SHP77 treated with DMSO at 0.1 percent for 48 hours (cell line): ENCODE measurements at regions not wholly inside any gene's neighbourhood (a gene's known extent, or its start where the extent isn't known, plus 50 kb on each side); places are given as distances from the start of the nearest gene placed in this dataset.

ENCODE experiments used
- DNase-seq: peaks from one replicate; lab custom pipeline; 2025; lab: John Stamatoyannopoulos, UW

GRCh38 chr6:14731611-14732010, 514.3 kb upstream of the JARID2 start:
- DNase-seq = no peak

- no peak for DNase-seq
These were observed 513.5 kb upstream of the JARID2 start for GRCh38 chr6:14732226-14732843.

GRCh38 chr6:14732844-14733757, 512.8 kb upstream of the JARID2 start:
- DNase-seq = no peak

DNA sequence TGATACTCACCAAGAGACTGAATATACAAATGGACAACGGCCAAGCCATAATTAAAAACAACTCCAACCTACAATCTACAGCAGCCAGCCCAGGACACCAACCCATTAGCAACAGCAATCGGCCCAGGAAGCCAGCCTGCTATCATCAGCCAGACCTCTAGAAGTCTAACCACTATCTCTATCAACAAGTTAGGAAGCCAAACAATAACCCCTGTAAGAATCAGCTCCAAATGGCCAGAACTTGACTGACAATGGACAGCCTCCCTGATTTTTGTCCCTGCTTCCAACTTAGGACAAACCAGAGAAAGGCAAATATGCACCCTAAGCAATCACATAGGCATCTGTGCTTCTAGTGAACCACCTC, 511.8 kb upstream of the JARID2 start:
- no peak for DNase-seq

DNA sequence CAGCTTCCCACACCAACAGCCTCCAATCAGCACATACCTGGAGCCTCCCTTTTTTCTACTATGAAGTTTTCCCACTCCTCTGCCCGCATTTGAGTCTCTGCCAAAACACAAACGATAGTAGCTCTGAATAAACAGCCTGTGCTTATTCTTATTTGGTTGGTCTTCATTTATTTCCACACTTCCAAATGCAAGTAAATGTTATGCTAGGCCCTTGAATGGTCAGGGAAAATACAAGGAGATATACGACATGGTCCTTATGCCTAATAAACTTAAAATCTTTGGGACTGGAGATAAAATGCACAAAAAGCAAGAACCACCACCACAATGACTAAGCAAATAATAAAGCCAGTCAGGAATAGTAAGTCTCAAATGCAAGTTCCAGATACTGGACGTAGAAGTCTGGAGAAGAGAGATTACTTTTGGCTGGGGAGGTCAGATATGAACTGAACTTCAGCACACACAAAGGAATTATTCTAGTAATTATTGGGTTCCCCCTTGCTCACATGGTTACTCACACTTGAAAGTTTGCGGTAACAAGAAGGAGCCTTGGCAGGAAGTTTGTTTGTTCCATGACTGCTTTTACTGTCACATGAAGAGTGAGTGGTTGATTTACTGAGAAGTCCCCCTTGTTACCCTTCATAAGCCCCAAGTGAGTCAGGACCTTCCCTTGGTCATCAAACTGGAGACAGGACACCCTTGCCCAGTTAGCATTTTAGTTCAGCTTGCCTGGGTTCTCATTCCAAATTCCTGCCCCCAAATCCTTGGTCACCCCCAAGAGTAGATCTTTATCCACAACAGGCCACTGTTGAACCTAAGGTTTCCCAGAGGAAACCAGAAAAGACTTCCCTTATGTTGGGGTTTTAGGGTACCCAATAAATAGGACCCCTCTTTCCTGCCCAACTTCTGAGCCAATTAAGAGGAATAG, 511.2 kb upstream of the JARID2 start:
- no peak for DNase-seq

- DNase-seq = no peak
These were observed 509.8 kb upstream of the JARID2 start for GRCh38 chr6:14735956-14736486.

DNA sequence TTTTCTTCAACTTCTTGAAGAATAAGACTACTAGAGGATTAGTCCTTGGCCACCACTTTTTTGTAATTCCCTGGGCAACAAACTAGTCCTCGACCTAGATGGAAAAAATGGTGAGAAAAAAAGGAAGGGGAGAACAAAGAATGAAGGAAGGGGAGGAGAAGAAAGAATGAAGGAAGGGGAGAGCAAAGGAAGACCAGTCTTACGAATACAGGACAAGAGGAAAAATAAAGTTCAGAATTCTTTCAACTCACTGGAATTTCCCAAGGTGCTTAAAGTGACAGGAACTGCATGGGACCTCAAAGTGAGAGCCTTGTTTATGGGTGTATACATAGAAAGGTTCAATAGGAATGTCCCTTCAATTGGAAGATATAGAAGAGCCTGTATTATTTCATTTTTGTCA, 509.3 kb upstream of the JARID2 start:
- DNase-seq = no peak

DNA sequence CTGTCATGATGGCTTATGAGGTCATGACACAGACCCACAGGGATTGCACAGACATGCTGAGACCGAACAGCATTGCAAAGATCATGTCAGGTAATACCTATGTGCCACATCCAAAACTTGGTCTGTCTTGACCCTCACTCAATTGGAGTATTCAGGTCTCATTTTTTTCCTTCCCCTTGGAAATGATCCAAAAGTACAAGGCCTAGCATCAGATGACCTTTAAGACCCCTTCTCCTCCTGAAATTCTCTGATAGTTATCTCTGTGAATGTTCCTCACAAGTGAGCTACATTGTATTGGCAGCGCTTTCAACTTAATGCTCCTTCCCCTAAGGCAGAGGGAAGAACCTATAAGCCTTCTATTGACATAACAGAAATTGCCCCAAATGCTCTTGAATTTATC, 507.4 kb upstream of the JARID2 start:
- no peak for DNase-seq

DNA sequence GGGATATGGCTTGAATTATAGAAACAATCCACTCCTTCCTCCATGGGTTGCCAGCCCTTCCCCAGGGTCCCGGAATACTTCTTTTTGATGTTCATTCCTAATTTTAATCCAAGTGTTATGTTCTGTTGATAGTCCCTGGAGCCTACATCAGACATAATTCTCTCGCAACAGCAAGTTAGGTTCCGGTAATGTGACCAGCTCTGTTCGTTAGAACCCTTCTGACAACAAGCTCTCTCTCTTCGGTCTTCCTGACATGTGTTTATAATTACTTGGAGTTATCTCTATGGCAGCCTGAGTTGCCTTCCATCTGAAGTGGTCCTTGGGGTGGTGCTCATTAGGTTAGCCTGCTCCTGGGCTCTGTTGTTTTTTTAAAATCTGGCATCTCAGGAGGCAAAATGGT, 506.9 kb upstream of the JARID2 start:
- no peak for DNase-seq

DNA sequence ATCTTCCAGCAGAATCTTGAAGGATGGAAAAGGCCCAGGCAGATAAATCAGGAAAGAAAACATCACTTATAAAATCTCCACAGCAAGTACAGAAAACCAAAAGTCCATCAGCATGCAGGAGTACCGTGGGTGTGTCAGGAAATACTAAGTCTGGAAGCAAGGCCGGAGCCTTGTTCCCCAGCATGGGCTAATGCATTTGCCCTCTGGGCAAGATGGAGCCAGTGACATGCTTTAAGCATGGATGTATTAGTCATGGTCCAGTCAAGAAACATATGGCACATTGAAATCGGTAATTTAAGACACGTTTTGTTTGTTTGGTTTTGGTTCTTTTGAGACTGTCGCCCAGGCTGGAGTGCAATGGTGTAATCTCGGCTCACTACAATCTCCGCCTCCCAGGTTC, 506.0 kb upstream of the JARID2 start:
- no peak for DNase-seq

DNA sequence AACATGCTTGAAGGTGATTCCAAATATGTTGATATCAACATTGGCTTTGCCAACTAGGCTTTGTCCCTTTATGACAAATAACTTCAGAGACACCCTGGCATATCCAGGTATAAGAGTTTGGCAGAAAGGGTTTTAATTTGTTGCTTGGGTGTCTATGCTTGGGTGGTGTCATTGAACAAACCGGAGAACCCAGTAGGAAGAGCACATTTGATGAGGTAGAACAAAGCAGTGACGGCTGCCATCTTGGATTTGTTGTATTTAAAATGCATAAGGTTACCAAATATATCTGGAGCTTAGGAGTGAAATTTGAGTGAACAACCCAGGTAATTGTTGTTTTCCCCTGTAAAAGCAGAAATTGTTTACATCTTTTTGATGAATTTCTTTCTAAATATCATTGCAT, 503.7 kb upstream of the JARID2 start:
- no peak for DNase-seq

DNA sequence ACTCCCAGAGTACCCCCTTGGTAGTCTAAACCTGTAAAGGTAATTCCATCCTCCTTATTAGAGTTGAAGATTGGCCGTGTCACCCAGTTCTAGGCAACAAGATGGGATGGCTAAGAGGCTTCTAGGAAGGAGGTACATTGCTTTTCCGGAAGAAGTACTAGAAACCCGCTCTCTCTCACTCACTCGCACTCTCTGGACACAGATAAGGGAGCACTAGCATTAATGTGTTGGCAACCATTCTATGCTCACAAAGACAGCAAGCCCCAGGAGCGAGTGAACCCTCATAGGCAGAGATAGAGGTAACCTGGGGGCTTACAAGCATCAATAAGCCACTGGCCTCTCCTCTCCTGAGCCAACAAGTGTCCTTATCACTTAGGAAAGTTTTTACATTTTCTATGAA, 503.2 kb upstream of the JARID2 start:
- no peak for DNase-seq

DNA sequence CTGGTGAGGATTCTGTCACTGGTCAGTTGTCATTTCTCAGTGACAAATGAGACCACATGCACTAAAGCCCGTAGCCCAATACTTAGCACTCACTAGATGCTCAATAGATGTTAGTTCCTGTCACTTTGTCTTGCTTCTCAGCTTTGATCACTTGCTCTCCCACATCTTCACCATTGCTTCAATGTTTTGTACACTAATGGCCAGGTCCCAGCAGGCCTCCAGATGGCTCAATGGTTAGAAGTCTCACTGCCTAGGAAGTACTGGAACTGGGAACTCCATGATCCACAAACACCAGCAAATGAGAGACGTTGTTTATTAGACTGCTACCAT, 502.8 kb upstream of the JARID2 start:
- no peak for DNase-seq

DNA sequence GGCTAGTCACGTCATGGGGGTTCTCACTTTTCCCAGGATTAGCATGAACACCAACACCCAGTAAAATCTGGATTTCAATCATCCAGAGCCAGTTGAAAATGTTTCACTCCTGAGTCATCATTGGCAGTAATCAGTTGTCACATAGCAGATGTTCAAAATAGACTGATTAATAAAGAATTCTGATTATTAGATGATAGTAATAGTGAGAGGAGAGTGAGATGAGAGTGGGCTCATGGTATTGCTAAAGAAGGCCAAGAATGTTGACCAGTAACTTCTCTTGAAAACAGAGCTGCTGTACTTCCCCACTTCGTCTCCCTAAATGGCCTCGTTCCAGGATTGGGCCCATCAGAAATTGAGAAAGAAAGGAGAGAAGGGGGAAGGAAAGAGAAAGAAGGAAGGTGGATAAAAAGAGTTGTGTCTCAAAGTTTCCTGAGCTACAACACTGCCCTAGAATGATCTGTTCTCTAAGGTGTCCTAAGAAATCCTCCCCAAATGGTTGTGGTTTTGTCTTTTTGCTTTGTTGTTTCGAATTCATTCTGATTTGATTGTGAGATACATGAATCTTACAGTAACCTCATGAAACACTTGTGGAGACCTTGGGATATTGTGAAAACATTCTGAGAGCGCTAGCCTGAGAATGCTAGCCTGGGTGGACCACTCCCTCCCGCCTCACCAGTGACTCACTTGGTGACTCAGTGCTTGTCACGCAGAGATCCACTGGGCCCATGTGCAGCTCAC, 502.2 kb upstream of the JARID2 start:
- DNase-seq = no peak

DNA sequence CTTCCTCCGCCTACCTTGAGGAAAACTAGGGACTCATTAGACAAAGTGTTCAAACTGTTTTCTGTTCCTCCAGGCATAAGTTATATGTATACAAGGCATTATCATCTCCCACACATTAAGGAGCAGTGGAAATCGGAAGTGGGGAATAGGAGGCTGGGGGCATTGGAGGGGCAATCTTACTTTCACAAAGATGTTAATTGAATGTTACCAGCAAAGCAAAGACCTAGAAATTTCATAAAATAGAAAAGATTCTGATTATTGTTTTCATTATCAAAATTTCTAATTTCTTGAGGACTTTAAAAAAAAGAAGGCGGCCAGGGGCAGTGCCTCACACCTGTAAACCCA, 501.7 kb upstream of the JARID2 start:
- no peak for DNase-seq

DNA sequence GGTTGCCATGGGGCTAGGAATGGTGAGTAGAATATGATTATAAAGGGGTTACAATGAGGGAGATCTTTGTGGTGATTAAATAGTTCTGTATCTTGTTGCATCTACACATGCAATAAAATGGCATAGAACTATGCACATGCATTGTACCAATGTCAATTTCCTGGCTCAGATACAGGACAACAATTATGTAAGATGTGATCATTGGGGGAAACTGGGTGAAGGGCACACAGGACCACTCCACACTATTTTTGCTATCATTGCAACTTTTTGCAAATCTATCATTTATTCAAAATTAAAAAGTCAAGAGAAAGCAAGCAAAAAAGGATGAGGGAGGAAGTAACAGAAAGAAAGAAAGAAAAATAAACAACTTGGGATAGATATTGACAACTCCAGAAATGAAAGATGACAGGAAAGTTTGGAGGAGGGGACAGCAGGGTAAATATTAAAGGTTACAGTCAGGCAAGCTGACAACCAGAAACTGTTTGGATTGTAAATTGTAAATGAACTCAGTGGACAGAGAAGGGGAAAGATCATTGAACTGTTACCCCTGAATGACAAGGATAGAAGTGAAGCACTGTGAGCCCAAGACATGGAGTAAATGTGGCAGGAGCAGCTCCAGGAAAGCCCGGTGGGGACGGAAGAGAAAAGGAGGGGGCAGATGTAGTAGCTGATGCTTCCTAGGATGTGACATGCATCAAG, 499.6 kb upstream of the JARID2 start:
- no peak for DNase-seq

GRCh38 chr6:14747881-14748520, 497.9 kb upstream of the JARID2 start:
- DNase-seq = no peak

DNA sequence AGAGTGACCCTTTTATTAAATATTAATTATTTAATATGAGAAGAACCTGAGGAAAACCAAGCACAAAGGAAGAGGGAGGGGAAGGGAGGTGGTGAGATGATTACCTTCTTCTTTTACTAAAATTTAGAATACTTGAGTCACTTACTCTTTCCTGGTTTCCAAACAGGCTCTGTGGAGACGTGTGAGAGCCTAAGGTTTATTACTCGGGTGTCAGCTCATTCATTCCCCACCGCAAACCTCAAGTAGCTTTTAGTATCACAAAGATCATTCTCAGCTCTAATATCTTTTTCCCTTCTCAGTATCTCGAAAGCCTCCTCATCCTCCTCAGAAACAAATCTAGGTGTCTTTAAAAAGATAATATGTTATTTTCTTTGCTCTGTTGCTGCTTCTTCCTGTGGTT, 497.2 kb upstream of the JARID2 start:
- no peak for DNase-seq

DNA sequence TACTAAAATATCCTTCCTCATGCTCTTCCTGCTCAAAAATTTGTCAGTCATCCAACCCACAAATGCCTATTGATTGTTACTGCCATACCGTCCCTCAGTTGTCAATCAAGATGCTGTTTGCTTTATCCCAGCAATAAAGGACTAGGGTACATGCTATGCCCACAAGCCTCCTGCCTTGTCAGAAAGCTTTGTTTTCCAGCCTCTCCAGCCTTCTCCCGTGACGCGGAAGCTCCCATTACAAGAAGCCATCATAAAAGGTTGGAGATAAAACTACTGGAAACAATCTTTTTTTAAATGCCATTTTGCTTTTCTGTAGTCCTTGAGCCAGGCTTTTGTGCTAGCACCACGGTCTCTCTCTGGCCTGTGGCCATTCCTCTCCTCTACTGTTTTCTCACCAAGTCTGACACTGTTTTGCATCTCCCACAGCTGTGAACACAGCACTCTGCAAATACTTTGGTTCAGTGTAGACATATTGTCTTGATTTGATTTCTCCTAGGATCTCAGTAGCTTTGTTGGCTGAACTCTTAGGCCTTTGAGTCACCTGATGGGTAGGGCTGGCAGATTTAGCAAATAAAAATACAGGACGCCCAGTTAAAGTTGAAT, 495.7 kb upstream of the JARID2 start:
- no peak for DNase-seq

- no peak for DNase-seq
These were observed 494.2 kb upstream of the JARID2 start for GRCh38 chr6:14751645-14752175.
